ENCODE measurements at regions not wholly inside any gene's neighbourhood (a gene's known extent, or its start where the extent isn't known, plus 50 kb on each side); places are given as distances from the start of the nearest gene placed in this dataset.

- TF ChIP-seq POLR2A (IDR thresholded peaks at IDR 0.05) (no peak), CTCF (IDR thresholded peaks at IDR 0.05 in 4 of 5, conservative IDR thresholded peaks at IDR 0.05 in 1 of 5) (no peak)
These were observed 85.9 kb upstream of the PAX2 start for GRCh38 chr10:100659361-100660098.
